ENCODE measurements at regions not wholly inside any gene's neighbourhood (a gene's known extent, or its start where the extent isn't known, plus 50 kb on each side); places are given as distances from the start of the nearest gene placed in this dataset.
"Not testable (repeated sequence)": the region's sequence is repeated elsewhere in the genome, so short reads cannot be mapped to it uniquely, and the experiment has no call there.

DNA sequence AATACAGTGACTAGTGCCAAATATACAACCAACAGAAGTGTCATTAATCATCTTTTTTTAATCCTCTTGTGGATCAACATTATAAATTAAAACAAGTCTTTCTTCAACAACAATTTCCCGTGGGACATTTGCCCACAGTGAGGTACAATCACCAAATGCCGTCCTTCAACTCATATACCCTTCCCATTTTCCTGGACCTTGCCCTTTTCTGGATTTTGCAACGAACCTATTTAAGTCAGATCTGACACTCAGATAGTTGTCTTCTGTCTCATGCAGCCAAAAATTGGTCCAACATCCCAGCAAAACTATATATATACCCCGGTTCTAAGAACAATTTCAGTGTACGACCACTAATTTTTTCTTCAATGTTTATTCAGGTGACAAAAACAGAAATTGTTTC lies 324.0 kb downstream of the DSEL start:
- intact Hi-C loops (cut with DNase I, micrococcal nuclease), result no loop called here
- DNase-seq (no peak), ATAC-seq (no peak)

GRCh38 chr18:67183398-67183797 lies 333.1 kb downstream of the DSEL start:
- no peak for ATAC-seq
- intact Hi-C loops (cut with DNase I, micrococcal nuclease), result no loop called here
- DNase-seq, result no peak

- ATAC-seq, result no peak
- DNase-seq, result no peak
- intact Hi-C loops (cut with DNase I, micrococcal nuclease), result no loop called here
These were observed 336.8 kb downstream of the DSEL start for GRCh38 chr18:67179726-67180125.

DNA sequence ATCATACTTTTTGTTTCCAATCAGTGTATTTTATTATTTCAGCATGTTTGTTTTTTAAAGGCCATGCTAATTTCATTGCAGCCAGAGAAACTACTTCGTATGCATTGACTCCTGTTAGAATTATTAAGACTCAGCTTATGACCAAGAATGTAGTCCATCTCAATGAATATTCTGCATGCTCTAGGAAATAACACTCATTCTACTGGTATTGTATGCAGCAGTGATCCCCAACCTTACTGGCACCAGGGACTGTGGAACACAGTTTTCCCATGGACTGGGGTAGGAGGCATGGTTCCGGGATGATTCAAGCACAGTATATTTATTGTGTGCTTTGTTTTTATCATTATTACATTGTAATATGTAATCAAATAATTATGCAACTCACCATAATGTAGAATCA lies 356.9 kb downstream of the DSEL start:
- DNase-seq, result no peak
- intact Hi-C loops (cut with DNase I, micrococcal nuclease), result no loop called here
- no peak for ATAC-seq

GRCh38 chr18:67154979-67155378 lies 361.5 kb downstream of the DSEL start:
- DNase-seq, result no peak
- intact Hi-C loops (cut with DNase I, micrococcal nuclease), result no loop called here
- ATAC-seq, result no peak

DNA sequence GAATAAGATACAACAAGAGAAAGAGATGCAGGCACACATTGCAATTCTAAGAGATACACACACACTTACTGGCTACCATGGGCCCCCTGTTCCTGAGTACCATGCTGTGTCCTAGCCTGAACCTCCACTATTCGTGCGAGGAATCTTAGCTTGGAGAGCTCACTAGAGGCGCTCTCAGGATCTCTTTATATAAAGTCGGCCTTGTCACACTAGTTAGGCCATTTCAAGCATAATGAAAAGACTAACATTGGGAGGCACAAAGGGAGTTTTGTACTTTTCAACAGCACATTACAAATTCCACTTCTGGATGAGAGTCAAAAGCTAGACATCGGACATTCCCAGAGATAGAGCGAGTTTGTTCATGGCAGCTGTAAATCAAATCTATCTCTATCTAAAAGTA lies 365.2 kb downstream of the DSEL start:
- DNase-seq, result no peak
- intact Hi-C loops (cut with DNase I, micrococcal nuclease), result no loop called here
- no peak for ATAC-seq

DNA sequence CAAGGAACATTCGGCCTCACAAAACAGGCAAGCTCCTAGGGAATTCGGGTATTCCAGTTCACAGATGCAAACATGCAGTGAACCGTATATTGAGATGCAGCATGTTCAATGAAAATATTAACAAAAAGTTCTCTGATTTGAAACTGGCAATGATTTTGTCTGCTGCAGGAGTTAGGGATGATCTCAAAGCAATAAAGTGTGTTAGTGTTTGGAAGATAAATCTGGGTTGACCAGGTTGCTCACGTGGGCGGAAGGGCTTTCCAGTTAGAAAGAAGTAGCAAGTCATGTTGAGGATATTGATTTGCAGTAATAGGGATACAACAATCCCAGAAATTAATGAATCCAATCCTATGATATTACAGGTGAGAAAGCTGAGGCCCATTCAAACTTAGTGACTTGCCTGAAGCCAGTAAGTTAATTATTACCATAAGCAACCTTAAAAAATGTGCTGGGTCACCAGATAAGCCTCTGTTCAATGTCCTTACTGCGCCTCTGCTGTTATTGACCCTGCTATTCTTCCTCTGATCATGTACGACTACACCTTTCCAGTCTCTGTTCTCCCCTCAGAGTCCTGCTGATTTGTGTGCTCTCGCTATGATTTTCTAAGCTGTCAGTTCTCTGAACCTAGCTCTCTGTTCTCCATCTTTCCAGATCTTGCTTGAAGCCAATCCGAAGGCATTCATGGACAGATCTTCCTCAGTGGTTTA lies 370.8 kb downstream of the DSEL start:
- intact Hi-C loops (cut with DNase I, micrococcal nuclease), result no loop called here
- ATAC-seq, result no peak
- no peak for DNase-seq

- no peak for DNase-seq
- no peak for ATAC-seq
- intact Hi-C loops (cut with DNase I, micrococcal nuclease), result no loop called here
These were observed 372.2 kb downstream of the DSEL start for GRCh38 chr18:67144329-67144728.

DNA sequence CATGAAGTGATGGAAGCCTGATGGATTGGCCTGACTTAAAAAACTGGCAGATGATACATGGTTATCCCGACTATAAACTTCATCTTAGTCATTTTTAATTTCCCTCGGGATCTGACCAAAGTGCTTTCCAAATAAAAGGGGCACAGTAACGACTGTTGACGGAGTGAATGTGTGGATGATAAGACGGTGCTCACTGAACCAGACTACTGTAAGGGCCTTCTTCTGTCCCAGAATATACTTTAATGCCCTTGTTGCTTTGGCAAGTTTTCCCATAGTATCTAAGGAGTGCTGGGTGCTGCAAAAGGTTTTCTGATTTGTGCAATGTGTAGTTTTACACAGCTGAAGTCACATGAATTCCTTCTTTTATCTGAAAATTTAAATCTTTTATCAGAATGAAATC lies 373.5 kb downstream of the DSEL start:
- no peak for DNase-seq
- no peak for ATAC-seq
- intact Hi-C loops (cut with DNase I, micrococcal nuclease), result no loop called here

DNA sequence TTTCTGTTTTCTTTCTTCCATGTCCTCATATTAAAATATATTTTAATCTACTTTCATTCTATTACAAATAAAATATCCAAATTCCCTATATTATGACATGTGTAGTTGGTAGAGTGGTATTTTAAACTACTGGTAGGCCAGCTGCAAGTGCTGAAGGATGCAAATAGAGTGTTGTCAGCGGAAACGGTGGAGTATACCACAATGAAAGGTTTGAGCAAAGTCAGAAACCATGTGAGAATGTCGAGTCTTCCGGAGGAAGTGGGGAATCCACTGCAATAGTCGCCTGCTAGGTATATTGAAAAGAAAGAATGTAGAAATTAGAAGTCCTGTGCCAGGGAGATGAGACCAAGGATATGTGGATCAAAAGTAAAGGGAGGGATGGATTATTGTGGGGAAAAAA lies 373.9 kb downstream of the DSEL start:
- intact Hi-C loops (cut with DNase I, micrococcal nuclease), result no loop called here
- DNase-seq (no peak), ATAC-seq (no peak)

- DNase-seq (no peak), ATAC-seq (no peak)
- intact Hi-C loops (cut with DNase I, micrococcal nuclease), result no loop called here
These were observed 376.0 kb downstream of the DSEL start for GRCh38 chr18:67140495-67140894.

- no peak for ATAC-seq
- no peak for DNase-seq
These were observed 376.6 kb downstream of the DSEL start for GRCh38 chr18:67139899-67140298.

DNA sequence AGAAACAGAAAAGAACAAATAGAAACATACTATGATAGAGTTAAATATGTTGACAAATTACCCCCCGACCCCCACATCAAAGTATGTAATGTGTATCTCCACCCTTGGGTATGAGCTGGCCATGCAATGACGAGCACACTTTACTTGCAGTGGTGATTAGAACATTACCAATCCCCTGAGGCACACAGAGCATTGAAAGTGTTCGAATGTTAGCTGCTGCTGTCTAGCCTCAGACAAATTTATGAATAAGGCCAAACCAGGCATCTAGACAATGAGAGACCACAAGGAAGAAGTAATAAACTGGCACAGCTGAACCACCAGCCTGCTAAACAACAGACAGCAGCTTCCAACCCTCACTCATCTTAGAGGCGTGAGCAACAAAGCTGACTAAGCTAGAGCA lies 380.5 kb downstream of the DSEL start:
- intact Hi-C loops (cut with DNase I, micrococcal nuclease), result no loop called here
- ATAC-seq (no peak), DNase-seq (no peak)

More at GRCh38 chr18:67139899-67140298, 376.6 kb downstream of the DSEL start:
- intact Hi-C loops (cut with DNase I, micrococcal nuclease), result no loop called here

DNA sequence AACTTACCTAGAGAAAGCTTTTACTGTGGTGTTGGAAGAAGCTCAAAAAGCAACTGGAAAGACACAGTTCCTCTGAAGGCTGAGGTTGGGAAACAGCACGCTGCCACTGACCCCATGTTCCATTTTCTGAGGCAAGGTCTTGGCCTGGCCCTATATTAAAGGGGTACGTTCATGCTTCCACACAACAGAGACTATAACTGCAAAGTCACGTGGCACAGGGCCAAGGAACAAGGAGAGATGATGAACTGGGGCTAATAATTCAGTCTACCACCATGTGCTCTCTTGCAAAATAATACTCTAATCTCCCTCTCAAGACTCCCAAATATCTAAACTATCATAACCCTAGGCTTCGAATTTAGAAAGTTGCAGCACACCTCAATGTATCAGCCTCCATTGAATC lies 381.6 kb downstream of the DSEL start:
- DNase-seq (no peak), ATAC-seq (no peak)
- intact Hi-C loops (cut with DNase I, micrococcal nuclease), result no loop called here

DNA sequence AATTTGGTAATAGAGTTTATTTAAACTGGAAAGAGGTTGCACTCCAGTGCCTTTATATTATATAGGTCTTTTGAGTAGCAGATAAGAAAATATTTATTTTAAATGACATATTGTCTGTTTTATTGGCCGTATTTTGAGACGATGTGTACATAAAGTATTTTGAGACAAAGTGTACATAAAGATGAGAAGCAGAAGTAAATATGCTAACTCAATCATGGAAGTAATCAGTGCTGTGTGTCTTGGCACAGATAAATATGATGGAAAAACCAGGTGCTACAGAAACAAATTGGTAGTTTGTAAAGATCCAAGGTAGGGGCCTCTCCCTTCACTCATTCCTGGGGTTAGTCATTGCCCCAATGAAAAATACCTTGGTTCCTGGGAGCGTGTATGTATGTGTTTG lies 382.9 kb downstream of the DSEL start:
- DNase-seq (no peak), ATAC-seq (no peak)
- intact Hi-C loops (cut with DNase I, micrococcal nuclease), result no loop called here

- DNase-seq (no peak), ATAC-seq (no peak)
- intact Hi-C loops (cut with DNase I, micrococcal nuclease), result no loop called here
These were observed 383.6 kb downstream of the DSEL start for GRCh38 chr18:67132919-67133318.

DNA sequence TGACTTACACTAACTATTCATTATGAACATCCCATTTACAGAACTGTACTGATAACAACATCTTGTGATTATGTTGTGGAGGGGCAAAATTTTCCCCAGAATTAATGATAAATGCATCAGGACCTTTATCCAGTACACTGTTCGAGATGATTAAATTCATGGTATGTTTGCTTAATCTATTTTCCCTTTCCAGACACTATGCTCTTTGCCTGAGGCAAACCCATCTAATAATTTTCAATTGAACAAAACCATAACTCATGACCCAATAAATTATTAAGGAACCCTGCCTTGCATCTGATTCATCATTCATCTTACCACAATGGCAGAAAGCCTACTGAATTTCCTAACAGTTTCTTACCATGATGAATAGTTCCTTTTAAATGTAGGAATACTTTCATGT lies 385.0 kb downstream of the DSEL start:
- DNase-seq (no peak), ATAC-seq (no peak)
- intact Hi-C loops (cut with DNase I, micrococcal nuclease), result no loop called here

DNA sequence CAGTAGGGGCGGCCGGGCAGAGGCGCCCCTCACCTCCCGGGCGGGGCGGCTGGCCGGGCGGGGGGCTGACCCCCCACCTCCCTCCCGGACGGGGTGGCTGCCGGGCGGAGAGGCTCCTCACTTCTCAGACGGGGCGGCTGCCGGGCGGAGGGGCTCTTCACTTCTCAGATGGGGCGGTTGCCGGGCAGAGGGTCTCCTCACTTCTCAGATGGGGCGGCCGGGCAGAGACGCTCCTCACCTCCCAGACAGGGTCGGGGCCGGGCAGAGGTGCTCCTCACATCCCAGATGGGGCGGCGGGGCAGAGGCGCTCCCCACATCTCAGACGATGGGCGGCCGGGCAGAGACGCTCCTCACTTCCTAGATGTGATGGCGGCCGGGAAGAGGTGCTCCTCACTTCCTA lies 389.8 kb downstream of the DSEL start:
- DNase-seq; intact Hi-C loops (cut with DNase I, micrococcal nuclease); ATAC-seq: not testable (repeated sequence)

- ATAC-seq, result no peak
These were observed 392.6 kb downstream of the DSEL start for GRCh38 chr18:67123901-67124300.

GRCh38 chr18:67117804-67118203 lies 398.7 kb downstream of the DSEL start:
- intact Hi-C loops (cut with DNase I, micrococcal nuclease), result no loop called here
- no peak for ATAC-seq

More at GRCh38 chr18:67123901-67124300, 392.6 kb downstream of the DSEL start:
- intact Hi-C loops (cut with DNase I, micrococcal nuclease), result no loop called here
- no peak for DNase-seq

DNA sequence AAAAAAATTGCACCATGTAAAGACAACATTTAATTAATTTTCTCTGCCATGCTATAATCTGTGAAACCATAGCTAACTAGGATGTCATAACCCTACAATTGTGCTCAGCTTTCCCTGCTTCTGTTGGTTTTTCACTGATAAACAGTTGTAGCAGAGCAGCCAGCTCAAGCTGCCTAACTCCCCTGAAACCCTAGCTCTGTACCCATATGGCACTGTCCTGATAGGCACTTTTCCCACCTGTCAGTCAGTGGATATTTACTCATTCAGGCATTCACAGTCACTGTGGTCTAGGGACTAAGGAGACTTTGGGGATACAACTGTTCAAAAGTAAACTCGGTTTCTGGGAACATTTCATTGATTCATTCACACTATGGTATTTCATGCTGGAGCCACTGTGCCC lies 407.0 kb downstream of the DSEL start:
- DNase-seq (no peak), ATAC-seq (no peak)
- intact Hi-C loops (cut with DNase I, micrococcal nuclease), result no loop called here

More at GRCh38 chr18:67117804-67118203, 398.7 kb downstream of the DSEL start:
- no peak for DNase-seq

All from left colon (tissue), 2 donors.